ENCODE measurements at regions not wholly inside any gene's neighbourhood (a gene's known extent, or its start where the extent isn't known, plus 50 kb on each side); places are given as distances from the start of the nearest gene placed in this dataset.

DNA sequence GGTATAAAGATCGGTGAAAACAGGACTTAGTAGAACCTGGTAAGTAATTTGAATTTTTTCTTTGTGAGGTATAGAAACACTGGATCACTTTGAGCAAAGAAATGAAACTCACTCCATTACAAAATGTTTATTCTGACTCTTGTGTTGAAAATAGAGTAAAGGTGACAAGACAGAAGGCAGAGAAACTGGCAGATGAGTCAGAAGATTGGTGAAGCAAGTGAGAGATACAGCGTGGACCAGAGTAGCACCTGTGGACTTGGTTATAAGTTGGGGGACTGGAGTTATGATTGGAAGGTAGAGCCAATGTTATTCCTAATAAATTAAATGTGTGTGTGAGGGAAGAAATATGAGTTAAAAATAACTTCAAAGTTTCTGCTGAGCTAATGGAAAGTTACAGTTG lies 620.9 kb downstream of the ZWINT start:
- DNase-seq (ENCODE audit: low read depth), result no peak
- no peak for TF ChIP-seq CTCF (conservative IDR thresholded peaks at IDR 0.05; ENCODE audit: low read length)
- H3K4me3 ChIP-seq (ENCODE audit: low read length), result no peak overlapping the region

DNA sequence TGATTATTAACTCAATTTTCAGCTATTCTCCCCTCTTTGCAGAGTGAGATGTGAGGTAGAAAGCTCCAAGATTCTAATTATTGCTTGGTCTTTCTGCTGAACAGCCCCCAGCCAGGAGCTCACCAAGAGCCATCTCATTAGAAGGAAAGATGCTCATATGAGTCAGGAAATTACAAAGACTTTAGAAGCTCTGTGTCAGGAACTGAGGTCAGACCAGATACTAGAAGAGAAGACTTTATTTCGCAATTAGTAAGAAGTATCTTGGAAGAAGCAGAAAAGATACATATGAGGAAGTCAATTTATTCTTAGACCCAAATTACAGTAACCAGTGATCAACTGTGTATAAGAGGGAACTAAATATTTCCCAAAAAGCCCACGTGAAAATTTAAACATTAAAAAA lies 626.9 kb downstream of the ZWINT start:
- no peak for DNase-seq (ENCODE audit: low read depth)
- H3K4me3 ChIP-seq (ENCODE audit: low read length), result no peak overlapping the region
- TF ChIP-seq CTCF (conservative IDR thresholded peaks at IDR 0.05; ENCODE audit: low read length), result no peak

- DNase-seq (ENCODE audit: low read depth), result no peak
- TF ChIP-seq CTCF (conservative IDR thresholded peaks at IDR 0.05; ENCODE audit: low read length), result no peak
- no peak overlapping the region for H3K4me3 ChIP-seq (ENCODE audit: low read length)
Measured at GRCh38 chr10:55704950-55705349, 656.1 kb downstream of the ZWINT start.

GRCh38 chr10:55668326-55668922 lies 692.6 kb downstream of the ZWINT start:
- DNase-seq (ENCODE audit: low read depth), result no peak
- H3K4me3 ChIP-seq (ENCODE audit: low read length), result no peak overlapping the region
- TF ChIP-seq CTCF (conservative IDR thresholded peaks at IDR 0.05; ENCODE audit: low read length), result no peak

DNA sequence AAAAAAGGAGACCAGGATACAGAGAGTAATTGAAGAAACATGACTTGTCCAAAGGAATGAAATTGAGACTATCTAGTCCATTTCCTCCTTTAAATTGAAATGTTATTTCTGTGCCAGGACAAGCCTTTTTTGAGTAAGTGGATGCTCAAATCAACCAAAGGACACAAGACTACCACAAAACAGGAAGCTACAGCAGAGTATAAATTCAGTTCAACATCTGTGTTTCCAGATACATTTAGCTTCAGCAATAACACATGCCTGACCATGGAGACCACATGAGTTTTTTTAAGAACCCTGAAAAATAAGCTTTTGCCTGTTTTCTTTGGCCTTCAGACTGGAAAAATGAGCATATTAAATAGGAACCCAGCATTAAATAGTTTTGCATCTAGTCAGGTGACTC lies 707.5 kb downstream of the ZWINT start:
- TF ChIP-seq CTCF (conservative IDR thresholded peaks at IDR 0.05; ENCODE audit: low read length), result no peak
- H3K4me3 ChIP-seq (ENCODE audit: low read length), result no peak overlapping the region
- no peak for DNase-seq (ENCODE audit: low read depth)

DNA sequence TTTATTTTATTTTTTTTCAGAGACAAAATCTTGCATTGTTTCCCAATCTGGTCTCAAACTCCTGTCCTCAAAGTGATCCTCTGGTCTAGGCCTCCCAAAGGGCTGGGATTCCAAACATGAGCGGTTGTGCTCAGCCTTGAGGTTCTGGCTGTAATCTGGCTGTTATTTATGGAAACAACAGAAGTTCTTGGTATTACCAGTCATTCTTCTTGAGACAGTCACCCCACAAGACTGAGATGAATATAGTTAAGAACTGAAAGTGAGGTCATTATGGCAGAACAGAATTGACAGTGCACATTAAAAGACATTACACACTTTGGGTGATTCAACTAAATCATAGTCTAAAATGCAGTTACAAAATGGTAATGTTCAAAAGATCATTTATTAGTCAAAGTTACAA lies 719.5 kb downstream of the ZWINT start:
- H3K4me3 ChIP-seq (ENCODE audit: low read length), result no peak overlapping the region
- DNase-seq (ENCODE audit: low read depth), result no peak
- no peak for TF ChIP-seq CTCF (conservative IDR thresholded peaks at IDR 0.05; ENCODE audit: low read length)

GRCh38 chr10:55631071-55631654 lies 729.9 kb downstream of the ZWINT start:
- H3K4me3 ChIP-seq (ENCODE audit: low read length), result peak overlapping the region; percentile 45
- peak; percentile 21 for DNase-seq (ENCODE audit: low read depth)
- peak; percentile 42 for TF ChIP-seq CTCF (conservative IDR thresholded peaks at IDR 0.05; ENCODE audit: low read length)

Data from AG10803 (cell line).